ENCODE measurements at regions not wholly inside any gene's neighbourhood (a gene's known extent, or its start where the extent isn't known, plus 50 kb on each side); places are given as distances from the start of the nearest gene placed in this dataset.

DNA sequence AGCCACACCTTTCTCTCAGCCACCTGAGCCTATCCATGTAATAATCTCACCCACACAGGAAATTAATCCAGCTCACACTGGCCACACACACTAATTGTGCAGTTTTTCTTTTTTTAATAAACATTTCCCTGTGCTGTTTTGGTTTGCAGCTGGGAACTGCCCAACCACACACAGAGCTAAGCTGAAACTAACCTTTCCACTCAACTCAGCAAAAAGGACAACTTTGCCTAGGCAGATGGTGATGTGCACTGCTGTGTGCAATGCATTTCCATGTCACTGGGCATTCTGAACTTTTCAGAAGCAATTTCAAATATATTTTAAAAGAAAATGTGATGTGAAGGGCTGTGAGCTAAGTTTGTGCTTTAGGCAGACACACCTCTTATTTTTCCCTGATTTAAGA lies 70.0 kb upstream of the TLL1 start:
- no peaks in the 10 kb centered on the region for H3K27me3 ChIP-seq (ENCODE audit: control insufficient read depth, insufficient read depth, low read length)
- H3K9me3 ChIP-seq (ENCODE audit: control insufficient read depth, insufficient read depth, low read depth, low read length), result no peaks in the 10 kb centered on the region
- TF ChIP-seq, protein P1, sequence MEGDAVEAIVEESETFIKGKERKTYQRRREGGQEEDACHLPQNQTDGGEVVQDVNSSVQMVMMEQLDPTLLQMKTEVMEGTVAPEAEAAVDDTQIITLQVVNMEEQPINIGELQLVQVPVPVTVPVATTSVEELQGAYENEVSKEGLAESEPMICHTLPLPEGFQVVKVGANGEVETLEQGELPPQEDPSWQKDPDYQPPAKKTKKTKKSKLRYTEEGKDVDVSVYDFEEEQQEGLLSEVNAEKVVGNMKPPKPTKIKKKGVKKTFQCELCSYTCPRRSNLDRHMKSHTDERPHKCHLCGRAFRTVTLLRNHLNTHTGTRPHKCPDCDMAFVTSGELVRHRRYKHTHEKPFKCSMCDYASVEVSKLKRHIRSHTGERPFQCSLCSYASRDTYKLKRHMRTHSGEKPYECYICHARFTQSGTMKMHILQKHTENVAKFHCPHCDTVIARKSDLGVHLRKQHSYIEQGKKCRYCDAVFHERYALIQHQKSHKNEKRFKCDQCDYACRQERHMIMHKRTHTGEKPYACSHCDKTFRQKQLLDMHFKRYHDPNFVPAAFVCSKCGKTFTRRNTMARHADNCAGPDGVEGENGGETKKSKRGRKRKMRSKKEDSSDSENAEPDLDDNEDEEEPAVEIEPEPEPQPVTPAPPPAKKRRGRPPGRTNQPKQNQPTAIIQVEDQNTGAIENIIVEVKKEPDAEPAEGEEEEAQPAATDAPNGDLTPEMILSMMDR (conservative IDR thresholded peaks at IDR 0.05 in 1 of 2, IDR thresholded peaks at IDR 0.05 in 1 of 2; ENCODE audit: low read depth in 1 of 2, low read length in 2 of 2), result no peak
- no peak for TF ChIP-seq EZH2 (IDR thresholded peaks at IDR 0.05; ENCODE audit: low read length, missing control alignments)
- H3K4me2 ChIP-seq (ENCODE audit: extremely low read depth, insufficient read depth, low read length), result no peak overlapping the region
- H3K27ac ChIP-seq (ENCODE audit: insufficient read depth, low read length), result no peak overlapping the region
- H3K79me2 ChIP-seq (ENCODE audit: control insufficient read depth, insufficient read depth, low read length), result no peaks in the 10 kb centered on the region
- H3K4me1 ChIP-seq (ENCODE audit: control insufficient read depth, extremely low read depth, insufficient read depth, low read length), result no peaks in the 10 kb centered on the region
- no peak overlapping the region for H2AFZ ChIP-seq (ENCODE audit: low read length)
- H4K20me1 ChIP-seq (ENCODE audit: control insufficient read depth, extremely low read depth, insufficient read depth, low read length), result no peaks in the 10 kb centered on the region
- H3K4me3 ChIP-seq (replicated peaks in 1 of 4; ENCODE audit: control extremely low read depth in 1 of 4, insufficient read depth in 1 of 4, low read depth in 3 of 4, low read length in 4 of 4), result no peak overlapping the region
- H3K9ac ChIP-seq (ENCODE audit: insufficient read depth, low read length), result no peak overlapping the region
- H3K36me3 ChIP-seq (ENCODE audit: control insufficient read depth, insufficient read depth, low read length), result no peaks in the 10 kb centered on the region
- DNase-seq (ENCODE audit: low read depth in 2 of 2), result no peak

DNA sequence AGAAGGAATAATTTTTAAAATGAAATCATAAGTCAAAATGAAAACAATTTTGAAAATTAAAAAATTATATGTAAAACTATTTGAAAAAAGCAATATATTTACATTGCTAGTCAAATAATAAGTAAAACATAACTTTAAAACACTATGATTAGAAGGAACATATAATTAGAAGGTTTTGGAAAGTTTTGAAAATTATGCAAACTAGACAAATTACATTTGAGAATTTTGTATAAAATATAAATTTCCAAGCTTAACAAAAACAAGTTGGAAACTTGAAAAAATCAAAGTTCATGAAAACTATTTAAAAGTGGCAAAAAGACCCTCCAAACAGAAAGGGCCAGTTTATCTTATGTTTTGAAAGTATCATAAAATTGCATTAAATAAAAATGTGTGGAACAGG lies 67.6 kb upstream of the TLL1 start:
- Histone ChIP-seq H3K36me3 (ENCODE audit: control insufficient read depth, insufficient read depth, low read length) (no peaks in the 10 kb centered on the region), H3K79me2 (ENCODE audit: control insufficient read depth, insufficient read depth, low read length) (no peaks in the 10 kb centered on the region), H3K27me3 (ENCODE audit: control insufficient read depth, insufficient read depth, low read length) (no peaks in the 10 kb centered on the region), H3K4me1 (ENCODE audit: control insufficient read depth, extremely low read depth, insufficient read depth, low read length) (no peaks in the 10 kb centered on the region), H2AFZ (ENCODE audit: low read length) (no peak overlapping the region), H3K9me3 (ENCODE audit: control insufficient read depth, insufficient read depth, low read depth, low read length) (no peaks in the 10 kb centered on the region), H3K27ac (ENCODE audit: insufficient read depth, low read length) (no peak overlapping the region), H3K9ac (ENCODE audit: insufficient read depth, low read length) (no peak overlapping the region), H3K4me2 (ENCODE audit: extremely low read depth, insufficient read depth, low read length) (no peak overlapping the region), H4K20me1 (ENCODE audit: control insufficient read depth, extremely low read depth, insufficient read depth, low read length) (no peaks in the 10 kb centered on the region), H3K4me3 (replicated peaks in 1 of 4; ENCODE audit: control extremely low read depth in 1 of 4, insufficient read depth in 1 of 4, low read depth in 3 of 4, low read length in 4 of 4) (no peak overlapping the region)
- no peak for DNase-seq (ENCODE audit: low read depth in 2 of 2)
- TF ChIP-seq EZH2 (IDR thresholded peaks at IDR 0.05; ENCODE audit: low read length, missing control alignments), result no peak
- TF ChIP-seq, protein P1 (conservative IDR thresholded peaks at IDR 0.05 in 1 of 2, IDR thresholded peaks at IDR 0.05 in 1 of 2; ENCODE audit: low read depth in 1 of 2, low read length in 2 of 2), result no peak

DNA sequence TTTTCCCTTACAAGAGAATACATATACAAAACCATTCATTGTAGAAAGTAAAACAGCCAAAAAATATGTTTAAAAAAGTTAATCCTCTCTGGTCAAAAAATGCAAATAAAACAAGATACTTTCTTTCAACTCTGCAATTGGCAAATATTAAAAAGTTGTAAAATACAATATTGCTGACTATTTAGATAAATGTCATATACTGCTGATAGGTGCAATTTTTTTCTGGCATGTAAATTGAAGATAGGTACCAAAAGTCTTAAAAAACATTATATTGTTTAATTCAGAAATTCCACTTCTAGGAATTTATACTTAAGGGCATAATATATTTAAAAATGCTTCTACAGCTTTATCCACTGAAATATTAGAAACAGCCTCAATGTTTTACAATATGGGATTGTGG lies 66.4 kb upstream of the TLL1 start:
- DNase-seq (ENCODE audit: low read depth in 2 of 2), result no peak
- no peaks in the 10 kb centered on the region for H3K4me1 ChIP-seq (ENCODE audit: control insufficient read depth, extremely low read depth, insufficient read depth, low read length)
- no peak overlapping the region for H3K9ac ChIP-seq (ENCODE audit: insufficient read depth, low read length)
- no peaks in the 10 kb centered on the region for H3K36me3 ChIP-seq (ENCODE audit: control insufficient read depth, insufficient read depth, low read length)
- no peaks in the 10 kb centered on the region for H4K20me1 ChIP-seq (ENCODE audit: control insufficient read depth, extremely low read depth, insufficient read depth, low read length)
- H3K79me2 ChIP-seq (ENCODE audit: control insufficient read depth, insufficient read depth, low read length), result no peaks in the 10 kb centered on the region
- H3K27me3 ChIP-seq (ENCODE audit: control insufficient read depth, insufficient read depth, low read length), result no peaks in the 10 kb centered on the region
- no peaks in the 10 kb centered on the region for H3K9me3 ChIP-seq (ENCODE audit: control insufficient read depth, insufficient read depth, low read depth, low read length)
- no peak overlapping the region for H3K4me2 ChIP-seq (ENCODE audit: extremely low read depth, insufficient read depth, low read length)
- TF ChIP-seq, protein P1 (conservative IDR thresholded peaks at IDR 0.05 in 1 of 2, IDR thresholded peaks at IDR 0.05 in 1 of 2; ENCODE audit: low read depth in 1 of 2, low read length in 2 of 2), result no peak
- no peak for TF ChIP-seq EZH2 (IDR thresholded peaks at IDR 0.05; ENCODE audit: low read length, missing control alignments)
- no peak overlapping the region for H3K4me3 ChIP-seq (replicated peaks in 1 of 4; ENCODE audit: control extremely low read depth in 1 of 4, insufficient read depth in 1 of 4, low read depth in 3 of 4, low read length in 4 of 4)
- H2AFZ ChIP-seq (ENCODE audit: low read length), result no peak overlapping the region
- no peak overlapping the region for H3K27ac ChIP-seq (ENCODE audit: insufficient read depth, low read length)

Measured in fibroblast of lung (primary cell).